ENCODE measurements at regions not wholly inside any gene's neighbourhood (a gene's known extent, or its start where the extent isn't known, plus 50 kb on each side); places are given as distances from the start of the nearest gene placed in this dataset.

GRCh38 chr1:71269818-71270217, 189.0 kb upstream of the ZRANB2 start:
- FAIRE-seq: no peak
- ChIA-PET POLR2A (no interaction called here), CTCF (no interaction called here)
- TF ChIP-seq MAFK (IDR thresholded peaks at IDR 0.05; ENCODE audit: partially characterized antibody): peak; percentile 30
- TF ChIP-seq, protein P1, sequence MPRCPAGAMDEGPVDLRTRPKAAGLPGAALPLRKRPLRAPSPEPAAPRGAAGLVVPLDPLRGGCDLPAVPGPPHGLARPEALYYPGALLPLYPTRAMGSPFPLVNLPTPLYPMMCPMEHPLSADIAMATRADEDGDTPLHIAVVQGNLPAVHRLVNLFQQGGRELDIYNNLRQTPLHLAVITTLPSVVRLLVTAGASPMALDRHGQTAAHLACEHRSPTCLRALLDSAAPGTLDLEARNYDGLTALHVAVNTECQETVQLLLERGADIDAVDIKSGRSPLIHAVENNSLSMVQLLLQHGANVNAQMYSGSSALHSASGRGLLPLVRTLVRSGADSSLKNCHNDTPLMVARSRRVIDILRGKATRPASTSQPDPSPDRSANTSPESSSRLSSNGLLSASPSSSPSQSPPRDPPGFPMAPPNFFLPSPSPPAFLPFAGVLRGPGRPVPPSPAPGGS (IDR thresholded peaks at IDR 0.05): no peak
- H3K4me2 ChIP-seq: no peak overlapping the region
- no peak overlapping the region for H3K27ac ChIP-seq
- no peak for DNase-seq (ENCODE audit: low read depth in 1 of 2, low spot score in 1 of 2)
- no peaks in the 10 kb centered on the region for H3K9me3 ChIP-seq
- 11% methylated on average over 1 of the region's 1 CpG for WGBS (ENCODE audit: missing lambda C conversion rate)
- ATAC-seq: no peak
- H3K4me1 ChIP-seq: no peaks in the 10 kb centered on the region
- no peak overlapping the region for H3K4me3 ChIP-seq

GRCh38 chr1:71269179-71269578, 188.3 kb upstream of the ZRANB2 start:
- no peak for TF ChIP-seq TFCP2L1 (CRISPR knock-in tag; IDR thresholded peaks at IDR 0.05)
- TF ChIP-seq EP300 (IDR thresholded peaks at IDR 0.05): no peak
- TF ChIP-seq REST (IDR thresholded peaks at IDR 0.05): no peak
- no peak for TF ChIP-seq RNF2 (IDR thresholded peaks at IDR 0.05; ENCODE audit: borderline replicate concordance, low read depth)
- TF ChIP-seq, protein P2, sequence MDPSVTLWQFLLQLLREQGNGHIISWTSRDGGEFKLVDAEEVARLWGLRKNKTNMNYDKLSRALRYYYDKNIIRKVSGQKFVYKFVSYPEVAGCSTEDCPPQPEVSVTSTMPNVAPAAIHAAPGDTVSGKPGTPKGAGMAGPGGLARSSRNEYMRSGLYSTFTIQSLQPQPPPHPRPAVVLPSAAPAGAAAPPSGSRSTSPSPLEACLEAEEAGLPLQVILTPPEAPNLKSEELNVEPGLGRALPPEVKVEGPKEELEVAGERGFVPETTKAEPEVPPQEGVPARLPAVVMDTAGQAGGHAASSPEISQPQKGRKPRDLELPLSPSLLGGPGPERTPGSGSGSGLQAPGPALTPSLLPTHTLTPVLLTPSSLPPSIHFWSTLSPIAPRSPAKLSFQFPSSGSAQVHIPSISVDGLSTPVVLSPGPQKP (IDR thresholded peaks at IDR 0.05; ENCODE audit: low read depth, low read length): no peak
- Histone ChIP-seq H3K4me1 (no peaks in the 10 kb centered on the region), H3K9me3 (no peaks in the 10 kb centered on the region), H3K27ac (no peak overlapping the region), H3K4me2 (no peak overlapping the region), H3K4me3 (no peak overlapping the region)
- 0% methylated on average over 2 of the region's 2 CpGs for WGBS (ENCODE audit: missing lambda C conversion rate)
- POLR2A ChIA-PET: no interaction called here
- DNase-seq (ENCODE audit: low read depth in 1 of 2, low spot score in 1 of 2) (no peak), ATAC-seq (no peak), FAIRE-seq (no peak)
- CTCF ChIA-PET: no interaction called here

DNA sequence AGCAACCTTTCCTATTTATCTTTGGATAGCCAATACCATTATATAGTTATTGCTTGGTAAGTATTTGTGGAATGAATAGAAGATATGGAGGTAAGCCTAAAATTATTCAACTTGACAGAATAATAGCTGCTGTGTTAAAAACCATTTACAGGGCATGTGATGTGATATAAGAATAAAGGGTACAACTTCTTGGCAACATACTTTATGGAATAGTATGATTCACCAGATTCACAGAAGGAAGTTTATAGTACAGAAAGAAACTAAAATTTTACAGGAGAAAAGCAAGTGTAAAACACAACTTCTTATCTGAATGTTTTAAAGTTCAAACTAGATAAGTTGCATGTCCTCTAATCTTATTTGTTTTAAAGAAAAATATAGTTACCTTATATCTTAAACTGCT, 186.4 kb upstream of the ZRANB2 start:
- no peaks in the 10 kb centered on the region for H3K4me1 ChIP-seq
- no peak overlapping the region for H3K4me2 ChIP-seq
- H3K9me3 ChIP-seq: no peaks in the 10 kb centered on the region
- ChIA-PET CTCF (no interaction called here), POLR2A (no interaction called here)
- ATAC-seq: no peak
- no peak overlapping the region for H3K4me3 ChIP-seq
- no peak for TF ChIP-seq CEBPB (IDR thresholded peaks at IDR 0.05)
- TF ChIP-seq RFX5 (IDR thresholded peaks at IDR 0.05): no peak
- no peak overlapping the region for H3K27ac ChIP-seq
- FAIRE-seq: no peak
- DNase-seq (ENCODE audit: low read depth in 1 of 2, low spot score in 1 of 2): no peak

- H3K4me3 ChIP-seq: no peak overlapping the region
- ChIA-PET CTCF (no interaction called here), POLR2A (no interaction called here)
- no peak overlapping the region for H3K27ac ChIP-seq
- no peak overlapping the region for H3K4me2 ChIP-seq
- WGBS (ENCODE audit: missing lambda C conversion rate): 24% methylated on average over 5 of the region's 5 CpGs
- no peak for ATAC-seq
- no peak for FAIRE-seq
- no peaks in the 10 kb centered on the region for H3K9me3 ChIP-seq
- DNase-seq (ENCODE audit: low read depth in 1 of 2, low spot score in 1 of 2): no peak
- no peaks in the 10 kb centered on the region for H3K4me1 ChIP-seq
- no peak for TF ChIP-seq USF2 (IDR thresholded peaks at IDR 0.05)
- TF ChIP-seq RCOR1 (IDR thresholded peaks at IDR 0.05; ENCODE audit: low read depth, low read length): no peak
- TF ChIP-seq HES2 (IDR thresholded peaks at IDR 0.05): no peak
- no peak for TF ChIP-seq CEBPB (IDR thresholded peaks at IDR 0.05)
- TF ChIP-seq TP53 (CRISPR knock-in tag; IDR thresholded peaks at IDR 0.05): no peak
- TF ChIP-seq JUNB (IDR thresholded peaks at IDR 0.05): no peak
- no peak for TF ChIP-seq EP300 (IDR thresholded peaks at IDR 0.05)
- TF ChIP-seq BHLHE40 (IDR thresholded peaks at IDR 0.05; ENCODE audit: low read depth, low read length): no peak
- no peak for TF ChIP-seq CBX2 (IDR thresholded peaks at IDR 0.05; ENCODE audit: borderline replicate concordance, low read depth)
- no peak for TF ChIP-seq ZSCAN20 (CRISPR knock-in tag; IDR thresholded peaks at IDR 0.05)
- TF ChIP-seq E2F6 (IDR thresholded peaks at IDR 0.05; ENCODE audit: borderline replicate concordance, low read depth): no peak
- no peak for TF ChIP-seq REST (IDR thresholded peaks at IDR 0.05)
- no peak for TF ChIP-seq PHF8 (IDR thresholded peaks at IDR 0.05; ENCODE audit: borderline replicate concordance, low read depth)
These were observed 183.2 kb upstream of the ZRANB2 start for GRCh38 chr1:71264039-71264438.
